B cell (primary cell): ENCODE measurements at regions not wholly inside any gene's neighbourhood (a gene's known extent, or its start where the extent isn't known, plus 50 kb on each side); places are given as distances from the start of the nearest gene placed in this dataset.
"Not testable (repeated sequence)": the region's sequence is repeated elsewhere in the genome, so short reads cannot be mapped to it uniquely, and the experiment has no call there.

ENCODE experiments used
- CTCF ChIP-seq: fragments of 200-600 bp; IDR thresholded peaks from one replicate; pipeline ENCODE4 v1.8.0; 2022; ENCODE audit warnings: antibody characterized with exemption, mild to moderate bottlenecking
- EZH2 ChIP-seq: IDR thresholded peaks from 2 replicates; pipeline ENCODE4 v1.6.1; 2012; ENCODE audit warnings: borderline replicate concordance, low read depth, mild to moderate bottlenecking, moderate library complexity, low read length; ENCODE audit not compliant: insufficient read depth, poor library complexity, severe bottlenecking

- TF ChIP-seq EZH2 = not testable (repeated sequence)
- TF ChIP-seq CTCF = peak; percentile 90
These were observed 114.8 kb upstream of the SMURF2 start for GRCh38 chr17:64776720-64777414.
